ENCODE measurements at regions not wholly inside any gene's neighbourhood (a gene's known extent, or its start where the extent isn't known, plus 50 kb on each side); places are given as distances from the start of the nearest gene placed in this dataset.

DNA sequence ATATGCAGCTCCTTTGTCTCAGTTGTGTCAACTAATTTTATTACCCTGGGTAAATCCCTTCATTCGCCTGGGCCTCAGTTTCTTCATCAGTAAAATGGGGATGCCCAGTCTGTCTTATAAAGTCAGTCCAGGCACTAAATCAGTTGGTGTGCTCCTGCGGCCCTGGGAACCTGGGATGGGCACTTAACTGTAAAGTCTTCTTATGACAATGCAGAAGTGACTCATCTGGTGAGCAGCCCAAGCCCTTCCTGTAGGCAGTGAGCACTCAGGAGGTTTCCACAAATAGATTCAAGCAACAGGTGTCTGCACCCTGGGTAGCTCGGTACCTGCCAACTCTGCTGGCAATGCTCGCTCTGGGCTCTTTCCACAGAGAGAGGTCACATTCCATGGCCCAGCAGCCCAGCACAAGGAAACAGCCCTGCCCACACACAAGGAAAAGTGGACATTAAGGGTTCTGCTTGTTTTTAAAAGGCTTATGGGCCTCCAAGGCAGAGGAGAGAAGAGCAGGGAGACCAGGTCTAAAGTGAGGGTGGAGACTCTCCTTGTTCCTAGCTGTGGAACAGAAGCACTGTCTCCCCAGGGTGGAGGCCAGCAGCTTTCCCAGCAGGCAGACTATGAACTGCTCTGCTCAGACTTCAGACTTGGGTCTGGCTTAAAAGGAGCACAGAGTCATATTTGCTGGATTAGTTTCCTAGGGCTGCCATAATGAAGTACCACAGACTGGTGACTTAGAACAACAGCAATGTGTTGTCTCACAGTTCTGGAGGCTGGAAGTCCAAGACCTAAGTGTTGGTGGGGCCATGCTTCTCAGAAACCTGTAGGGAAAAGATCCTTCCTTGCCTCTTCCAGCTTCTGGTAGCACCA, 89.7 kb upstream of the ADRA1B start:
- H3K4me3 ChIP-seq (ENCODE audit: low read depth, low read length): no peak overlapping the region
- no peak for TF ChIP-seq CTCF (IDR thresholded peaks at IDR 0.05; ENCODE audit: low read depth, low read length)
- in situ Hi-C loops (cut with HindIII; ENCODE audit: low sequenced_read_pairs): no loop called here
- peak; percentile 92 for DNase-seq (ENCODE audit: low read depth, low spot score)

GRCh38 chr5:159827861-159828260, 88.4 kb upstream of the ADRA1B start:
- DNase-seq (ENCODE audit: low read depth, low spot score): no peak
- no peak for TF ChIP-seq CTCF (IDR thresholded peaks at IDR 0.05; ENCODE audit: low read depth, low read length)
- H3K4me3 ChIP-seq (ENCODE audit: low read depth, low read length): no peak overlapping the region
- in situ Hi-C loops (cut with HindIII; ENCODE audit: low sequenced_read_pairs): no loop called here

GRCh38 chr5:159832073-159832472, 84.2 kb upstream of the ADRA1B start:
- TF ChIP-seq CTCF (IDR thresholded peaks at IDR 0.05; ENCODE audit: low read depth, low read length): no peak
- in situ Hi-C loops (cut with HindIII; ENCODE audit: low sequenced_read_pairs): no loop called here
- no peak for DNase-seq (ENCODE audit: low read depth, low spot score)
- H3K4me3 ChIP-seq (ENCODE audit: low read depth, low read length): no peak overlapping the region

GRCh38 chr5:159833088-159833487, 83.2 kb upstream of the ADRA1B start:
- TF ChIP-seq CTCF (IDR thresholded peaks at IDR 0.05; ENCODE audit: low read depth, low read length): no peak
- no peak overlapping the region for H3K4me3 ChIP-seq (ENCODE audit: low read depth, low read length)
- in situ Hi-C loops (cut with HindIII; ENCODE audit: low sequenced_read_pairs): no loop called here
- DNase-seq (ENCODE audit: low read depth, low spot score): no peak

GRCh38 chr5:159833846-159834245, 82.4 kb upstream of the ADRA1B start:
- no peak overlapping the region for H3K4me3 ChIP-seq (ENCODE audit: low read depth, low read length)
- no peak for TF ChIP-seq CTCF (IDR thresholded peaks at IDR 0.05; ENCODE audit: low read depth, low read length)
- no peak for DNase-seq (ENCODE audit: low read depth, low spot score)
- in situ Hi-C loops (cut with HindIII; ENCODE audit: low sequenced_read_pairs): no loop called here

- TF ChIP-seq CTCF (IDR thresholded peaks at IDR 0.05; ENCODE audit: low read depth, low read length): no peak
- in situ Hi-C loops (cut with HindIII; ENCODE audit: low sequenced_read_pairs): no loop called here
Measured at GRCh38 chr5:159835548-159835947, 80.7 kb upstream of the ADRA1B start.

More at GRCh38 chr5:159835548-159835947, 80.7 kb upstream of the ADRA1B start:
- no peak for DNase-seq (ENCODE audit: low read depth, low spot score)
- H3K4me3 ChIP-seq (ENCODE audit: low read depth, low read length): no peak overlapping the region
